MCF 10A (cell line): ENCODE measurements at regions not wholly inside any gene's neighbourhood (a gene's known extent, or its start where the extent isn't known, plus 50 kb on each side); places are given as distances from the start of the nearest gene placed in this dataset.

Source experiments
- BruUV-seq: library from RNA; stranded (reverse); fragments of 400-500 nt; replicated peaks from 2 replicates; lab custom pipeline; 2021; lab: Mats Ljungman, UMichigan
- CTCF ChIA-PET: fragments of 300-600 bp; sonication (Branson Sonifier 250); formaldehyde crosslinking; extraction: SDS; loops from one replicate; lab custom pipeline; 2021; ENCODE audit warnings: antibody characterized with exemption, inconsistent platforms; lab: Yijun Ruan, JAX
- POLR2A ChIA-PET: fragments of 300-600, 350-650 bp; sonication (Branson Sonifier 250); formaldehyde crosslinking; extraction: SDS; loops from one replicate; lab custom pipeline; 2020; ENCODE audit warnings: antibody characterized with exemption, inconsistent platforms; lab: Yijun Ruan, JAX
- DNase-seq: peaks from one replicate; pipeline ENCODE4 v3.0.0-alpha.2; 2018; ENCODE audit not compliant: unreplicated experiment
- H3K27ac Mint-ChIP-seq: one replicate; pipeline ENCODE4 v1.8.0; 2022; ENCODE audit warnings: mild to moderate bottlenecking, low read depth, mixed read lengths; ENCODE audit not compliant: unreplicated experiment
- H3K27me3 Mint-ChIP-seq: one replicate; pipeline ENCODE4 v1.8.0; 2022; ENCODE audit warnings: mixed read lengths; ENCODE audit not compliant: insufficient read depth, unreplicated experiment
- H3K36me3 Mint-ChIP-seq: one replicate; pipeline ENCODE4 v1.8.0; 2022; ENCODE audit warnings: mild to moderate bottlenecking, moderate library complexity, mixed read lengths; ENCODE audit not compliant: insufficient read depth, unreplicated experiment
- H3K4me1 Mint-ChIP-seq: one replicate; pipeline ENCODE4 v1.8.0; 2022; ENCODE audit warnings: mixed read lengths; ENCODE audit not compliant: insufficient read depth, unreplicated experiment
- H3K4me3 Mint-ChIP-seq: one replicate; pipeline ENCODE4 v1.8.0; 2022; ENCODE audit warnings: mild to moderate bottlenecking, moderate library complexity, mixed read lengths; ENCODE audit not compliant: unreplicated experiment
- H3K9me3 Mint-ChIP-seq: one replicate; pipeline ENCODE4 v1.8.0; 2022; ENCODE audit warnings: mixed read lengths; ENCODE audit not compliant: unreplicated experiment
- CTCF ChIP-seq: fragments of 200-600 bp; IDR thresholded peaks from one replicate; pipeline ENCODE4 v1.8.0; 2022; ENCODE audit warnings: antibody characterized with exemption, mild to moderate bottlenecking; ENCODE audit not compliant: unreplicated experiment
- intact Hi-C: fragments of 100-400 bp; cut with micrococcal nuclease; formaldehyde crosslinking; loops from 2 replicates; pipeline ENCODE4 v1.14.1; 2022

- intact Hi-C loops: no loop called here
- Mint-ChIP-seq H3K4me1 (no peaks in the 10 kb centered on the region), H3K36me3 (no peaks in the 10 kb centered on the region), H3K27me3 (no peaks in the 10 kb centered on the region), H3K9me3 (no peaks in the 10 kb centered on the region), H3K27ac (no peak overlapping the region), H3K4me3 (no peak overlapping the region)
- no peak for DNase-seq
- no peak for TF ChIP-seq CTCF
- POLR2A ChIA-PET: interaction anchor here (0.8 kb wide), 1 partner anchor 17 kb away, joined by 3 read pairs; no protein-coding TSS in a partner anchor
- CTCF ChIA-PET: interaction anchor here (0.5 to 1.6 kb wide), 6 partner anchors 38 to 1549 kb away, joined by 3 to 8 read pairs (median 4); no protein-coding TSS in a partner anchor
- no TSS peak for BruUV-seq
These were observed 222.4 kb downstream of the HHIPL2 start for GRCh38 chr1:222325506-222325905.

- TF ChIP-seq CTCF: no peak
- DNase-seq: no peak
- intact Hi-C loops: no loop called here
- Mint-ChIP-seq H3K36me3 (no peaks in the 10 kb centered on the region), H3K9me3 (no peaks in the 10 kb centered on the region), H3K4me3 (no peak overlapping the region), H3K4me1 (no peaks in the 10 kb centered on the region), H3K27ac (no peak overlapping the region), H3K27me3 (no peaks in the 10 kb centered on the region)
- POLR2A ChIA-PET: no interaction called here
- BruUV-seq: no TSS peak
- CTCF ChIA-PET: interaction anchor here (0.6 kb wide), 1 partner anchor 119 kb away, joined by 3 read pairs; no protein-coding TSS in a partner anchor
These were observed 233.1 kb downstream of the HHIPL2 start for GRCh38 chr1:222314839-222315238.

- no peaks in the 10 kb centered on the region for H3K36me3 Mint-ChIP-seq
- intact Hi-C loops: no loop called here
- H3K27me3 Mint-ChIP-seq: no peaks in the 10 kb centered on the region
- no peak for DNase-seq
- TF ChIP-seq CTCF: no peak
- CTCF ChIA-PET: interaction anchor here (0.7 kb wide), 1 partner anchor 1163 kb away, joined by 3 read pairs; no protein-coding TSS in a partner anchor
- BruUV-seq: no TSS peak
- no peak overlapping the region for H3K4me3 Mint-ChIP-seq
- POLR2A ChIA-PET: no interaction called here
- H3K4me1 Mint-ChIP-seq: no peaks in the 10 kb centered on the region
- H3K9me3 Mint-ChIP-seq: no peaks in the 10 kb centered on the region
- no peak overlapping the region for H3K27ac Mint-ChIP-seq
These were observed 237.1 kb downstream of the HHIPL2 start for GRCh38 chr1:222310836-222311235.

GRCh38 chr1:222307621-222308020 is 240.3 kb downstream of the HHIPL2 start:
- H3K27ac Mint-ChIP-seq: no peak overlapping the region
- no peak for TF ChIP-seq CTCF
- no peak overlapping the region for H3K4me3 Mint-ChIP-seq
- intact Hi-C loops: no loop called here
- POLR2A ChIA-PET: interaction anchor here (1.3 kb wide), 1 partner anchor 12 kb away, joined by 5 read pairs; no protein-coding TSS in a partner anchor
- no peaks in the 10 kb centered on the region for H3K27me3 Mint-ChIP-seq
- H3K4me1 Mint-ChIP-seq: no peaks in the 10 kb centered on the region
- CTCF ChIA-PET: interaction anchor here (0.9 kb wide), 1 partner anchor 17 kb away, joined by 3 read pairs; no protein-coding TSS in a partner anchor
- no peak for DNase-seq
- H3K36me3 Mint-ChIP-seq: no peaks in the 10 kb centered on the region
- H3K9me3 Mint-ChIP-seq: no peaks in the 10 kb centered on the region
- no TSS peak for BruUV-seq
